PFSK-1 (cell line): ENCODE measurements at regions not wholly inside any gene's neighbourhood (a gene's known extent, or its start where the extent isn't known, plus 50 kb on each side); places are given as distances from the start of the nearest gene placed in this dataset.

ENCODE experiments used
- FOXP2 ChIP-seq: optimal IDR thresholded peaks from 2 replicates; pipeline ENCODE3; 2011; ENCODE audit warnings: borderline replicate concordance, control low read depth, inconsistent platforms; ENCODE audit not compliant: insufficient read depth; ENCODE audit errors: extremely low read length, extremely low read depth
- POLR2AphosphoS5 ChIP-seq: IDR thresholded peaks from 2 replicates; pipeline ENCODE4 v1.6.1; 2012; ENCODE audit warnings: low read depth, mild to moderate bottlenecking, control low read depth, low read length, moderate library complexity
- SIN3A ChIP-seq: IDR thresholded peaks from 2 replicates; pipeline ENCODE4 v1.6.1; 2012; ENCODE audit warnings: mild to moderate bottlenecking, low read length, moderate library complexity, borderline replicate concordance; ENCODE audit not compliant: insufficient read depth
- TAF1 ChIP-seq: IDR thresholded peaks from 2 replicates; pipeline ENCODE4 v1.6.1; 2012; ENCODE audit warnings: low read length, control low read depth, borderline replicate concordance; ENCODE audit not compliant: insufficient read depth
- TF ChIP-seq, protein P1 (sequence below), 2 experiments: IDR thresholded peaks; 2 replicates each; pipeline versions ENCODE4 v1.6.1 to v1.8.0; 2011 to 2012; ENCODE audit warnings: low read depth in 2 of 2, low read length in 2 of 2, control low read depth in 1 of 2, inconsistent platforms in 1 of 2, mild to moderate bottlenecking in 1 of 2, moderate library complexity in 1 of 2; ENCODE audit not compliant: insufficient read depth in 1 of 2

- TF ChIP-seq, protein P1, sequence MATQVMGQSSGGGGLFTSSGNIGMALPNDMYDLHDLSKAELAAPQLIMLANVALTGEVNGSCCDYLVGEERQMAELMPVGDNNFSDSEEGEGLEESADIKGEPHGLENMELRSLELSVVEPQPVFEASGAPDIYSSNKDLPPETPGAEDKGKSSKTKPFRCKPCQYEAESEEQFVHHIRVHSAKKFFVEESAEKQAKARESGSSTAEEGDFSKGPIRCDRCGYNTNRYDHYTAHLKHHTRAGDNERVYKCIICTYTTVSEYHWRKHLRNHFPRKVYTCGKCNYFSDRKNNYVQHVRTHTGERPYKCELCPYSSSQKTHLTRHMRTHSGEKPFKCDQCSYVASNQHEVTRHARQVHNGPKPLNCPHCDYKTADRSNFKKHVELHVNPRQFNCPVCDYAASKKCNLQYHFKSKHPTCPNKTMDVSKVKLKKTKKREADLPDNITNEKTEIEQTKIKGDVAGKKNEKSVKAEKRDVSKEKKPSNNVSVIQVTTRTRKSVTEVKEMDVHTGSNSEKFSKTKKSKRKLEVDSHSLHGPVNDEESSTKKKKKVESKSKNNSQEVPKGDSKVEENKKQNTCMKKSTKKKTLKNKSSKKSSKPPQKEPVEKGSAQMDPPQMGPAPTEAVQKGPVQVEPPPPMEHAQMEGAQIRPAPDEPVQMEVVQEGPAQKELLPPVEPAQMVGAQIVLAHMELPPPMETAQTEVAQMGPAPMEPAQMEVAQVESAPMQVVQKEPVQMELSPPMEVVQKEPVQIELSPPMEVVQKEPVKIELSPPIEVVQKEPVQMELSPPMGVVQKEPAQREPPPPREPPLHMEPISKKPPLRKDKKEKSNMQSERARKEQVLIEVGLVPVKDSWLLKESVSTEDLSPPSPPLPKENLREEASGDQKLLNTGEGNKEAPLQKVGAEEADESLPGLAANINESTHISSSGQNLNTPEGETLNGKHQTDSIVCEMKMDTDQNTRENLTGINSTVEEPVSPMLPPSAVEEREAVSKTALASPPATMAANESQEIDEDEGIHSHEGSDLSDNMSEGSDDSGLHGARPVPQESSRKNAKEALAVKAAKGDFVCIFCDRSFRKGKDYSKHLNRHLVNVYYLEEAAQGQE (IDR thresholded peaks at IDR 0.05; ENCODE audit: insufficient read depth in 1 of 2, low read depth in 2 of 2, low read length in 2 of 2), result no peak
- no peak for TF ChIP-seq TAF1
- TF ChIP-seq SIN3A, result no peak
- TF ChIP-seq POLR2AphosphoS5, result no peak
- no peak for TF ChIP-seq FOXP2
These were observed 1286.0 kb upstream of the GJE1 start for GRCh38 chr6:140846503-140847261.
